ENCODE measurements at regions not wholly inside any gene's neighbourhood (a gene's known extent, or its start where the extent isn't known, plus 50 kb on each side); places are given as distances from the start of the nearest gene placed in this dataset.

DNA sequence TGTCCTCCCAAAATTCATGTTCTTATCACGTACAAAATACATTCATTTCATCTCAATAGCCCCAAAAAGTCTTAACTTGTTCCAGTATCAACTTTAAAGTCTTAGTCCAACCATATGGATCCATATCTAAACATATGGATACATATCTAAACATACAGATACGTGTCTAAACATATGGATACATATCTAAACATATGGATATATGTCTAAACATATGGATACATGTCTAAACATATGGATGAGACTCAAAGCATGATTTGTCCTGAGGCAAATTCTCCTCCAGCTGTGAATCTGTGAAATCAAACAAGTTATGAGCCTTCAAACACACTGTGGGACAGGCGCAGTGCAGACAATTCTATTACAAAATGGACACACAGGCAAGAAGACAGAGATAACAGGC, 709.0 kb downstream of the TBC1D22A start:
- DNase-seq (ENCODE audit: low spot score) = no peak

DNA sequence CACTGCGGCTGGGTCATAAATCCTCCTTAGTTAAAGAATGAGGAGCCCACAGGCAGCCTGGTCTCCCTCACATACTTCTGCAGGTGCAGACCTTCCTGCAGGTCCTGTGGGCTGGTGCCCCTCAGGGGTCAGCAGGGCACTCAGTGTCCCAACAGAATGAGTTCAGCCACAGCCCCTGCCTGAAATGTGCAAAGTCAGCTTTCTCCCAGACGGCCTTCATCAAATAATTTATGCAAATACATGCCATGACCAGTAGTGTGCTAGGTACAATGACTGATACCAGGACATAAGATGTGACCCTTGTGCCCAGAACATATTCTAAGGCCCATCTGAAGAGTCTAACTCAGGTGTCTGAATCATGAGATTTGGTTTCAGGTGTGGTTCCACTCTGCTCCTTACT, 703.4 kb downstream of the TBC1D22A start:
- DNase-seq (ENCODE audit: low spot score) = no peak

DNA sequence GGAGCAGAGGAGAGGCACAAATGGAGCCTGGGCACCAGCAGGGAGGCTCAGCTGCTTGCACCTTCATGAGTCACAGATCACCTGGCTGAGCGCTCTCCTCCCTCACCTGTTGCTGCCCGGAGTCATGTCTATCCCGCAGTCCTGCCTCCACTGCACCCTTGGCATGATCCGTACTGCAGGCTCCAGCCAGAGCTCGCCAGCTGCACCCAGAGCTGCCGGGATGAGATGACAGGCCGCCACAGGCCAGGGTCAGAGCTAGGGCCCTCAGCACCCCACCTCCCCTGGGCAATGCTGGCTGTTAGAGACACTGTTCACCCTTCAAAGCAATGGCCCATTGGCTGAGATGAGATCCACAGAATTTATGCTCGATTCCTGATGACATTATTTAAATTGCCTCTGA, 702.8 kb downstream of the TBC1D22A start:
- no peak for DNase-seq (ENCODE audit: low spot score)

DNA sequence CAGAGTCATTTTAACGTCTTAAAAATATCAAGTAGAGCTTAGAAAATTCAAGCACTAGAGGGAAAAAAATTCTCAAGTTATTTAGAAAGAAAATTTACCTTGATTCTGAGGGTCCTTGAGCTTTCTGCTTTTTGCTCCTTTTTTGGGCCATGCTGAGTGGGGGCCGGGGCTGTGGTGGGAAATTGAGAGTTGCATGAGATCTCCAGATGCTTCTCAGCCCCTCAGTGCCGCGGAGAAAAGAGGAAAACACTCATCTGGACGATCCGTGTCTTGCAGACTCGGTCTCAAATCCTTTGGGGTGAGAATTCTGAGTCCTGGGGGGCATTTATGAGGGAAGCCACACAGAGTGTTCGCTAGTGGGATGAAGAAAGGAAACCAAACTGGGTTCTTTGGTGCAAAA, 700.8 kb downstream of the TBC1D22A start:
- DNase-seq (ENCODE audit: low spot score) = no peak

DNA sequence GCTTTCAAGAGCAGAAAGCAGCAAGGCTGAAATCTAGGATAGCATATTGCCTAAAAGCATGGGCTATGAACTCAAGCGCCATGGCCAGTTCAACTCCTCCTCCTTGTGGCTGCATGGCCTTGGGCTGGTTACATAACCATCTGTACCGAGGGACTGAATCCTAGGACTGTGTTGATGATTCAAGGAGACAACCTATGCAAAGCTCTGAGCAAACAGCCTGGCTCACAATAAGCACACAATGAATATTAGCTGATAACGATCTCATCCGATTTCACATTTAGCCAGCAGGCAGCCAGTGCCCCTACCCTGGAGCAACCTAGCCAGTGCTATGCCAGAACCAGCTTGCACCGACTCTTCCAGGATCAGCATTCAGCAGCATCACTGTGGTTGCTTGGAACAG, 698.4 kb downstream of the TBC1D22A start:
- no peak for DNase-seq (ENCODE audit: low spot score)

DNA sequence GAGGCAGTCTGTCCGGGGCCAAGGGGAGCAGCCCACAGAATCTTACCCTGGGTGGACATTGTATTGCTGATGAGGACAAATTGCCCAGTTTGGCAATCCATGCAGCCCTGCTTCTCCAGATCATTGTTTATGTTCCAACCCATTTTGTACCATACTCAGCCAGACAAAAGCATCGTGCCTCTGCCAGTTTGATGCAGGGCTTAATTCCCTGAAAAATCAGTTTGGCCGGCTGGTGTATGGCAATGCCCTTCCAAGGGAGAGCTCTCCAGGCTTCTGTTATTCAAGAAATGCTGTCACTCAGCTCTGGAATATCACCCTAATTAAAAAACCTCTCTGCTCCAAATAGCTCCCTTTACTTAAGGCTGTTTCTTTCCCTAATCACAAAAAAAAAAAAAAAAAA, 697.7 kb downstream of the TBC1D22A start:
- no peak for DNase-seq (ENCODE audit: low spot score)

DNA sequence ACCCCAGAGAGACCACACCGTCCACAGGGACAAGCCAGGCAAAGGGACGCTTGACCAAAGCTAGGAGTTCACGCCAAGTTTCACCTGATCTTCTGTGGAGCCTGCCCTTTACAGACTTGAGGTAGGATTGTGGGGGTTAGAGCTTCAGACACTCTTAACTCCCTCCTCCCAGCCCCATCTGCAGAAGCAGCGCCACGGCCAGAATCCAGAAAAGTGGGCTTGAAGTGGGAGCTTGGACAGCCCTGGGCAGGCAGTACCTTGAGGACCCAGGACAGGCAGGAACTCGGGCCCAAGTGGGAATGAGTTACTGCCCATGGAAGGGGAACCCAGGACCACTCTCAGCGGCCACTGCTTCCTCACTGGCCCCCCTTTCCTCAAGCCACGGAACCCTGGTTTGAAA, 695.9 kb downstream of the TBC1D22A start:
- no peak for DNase-seq (ENCODE audit: low spot score)

DNA sequence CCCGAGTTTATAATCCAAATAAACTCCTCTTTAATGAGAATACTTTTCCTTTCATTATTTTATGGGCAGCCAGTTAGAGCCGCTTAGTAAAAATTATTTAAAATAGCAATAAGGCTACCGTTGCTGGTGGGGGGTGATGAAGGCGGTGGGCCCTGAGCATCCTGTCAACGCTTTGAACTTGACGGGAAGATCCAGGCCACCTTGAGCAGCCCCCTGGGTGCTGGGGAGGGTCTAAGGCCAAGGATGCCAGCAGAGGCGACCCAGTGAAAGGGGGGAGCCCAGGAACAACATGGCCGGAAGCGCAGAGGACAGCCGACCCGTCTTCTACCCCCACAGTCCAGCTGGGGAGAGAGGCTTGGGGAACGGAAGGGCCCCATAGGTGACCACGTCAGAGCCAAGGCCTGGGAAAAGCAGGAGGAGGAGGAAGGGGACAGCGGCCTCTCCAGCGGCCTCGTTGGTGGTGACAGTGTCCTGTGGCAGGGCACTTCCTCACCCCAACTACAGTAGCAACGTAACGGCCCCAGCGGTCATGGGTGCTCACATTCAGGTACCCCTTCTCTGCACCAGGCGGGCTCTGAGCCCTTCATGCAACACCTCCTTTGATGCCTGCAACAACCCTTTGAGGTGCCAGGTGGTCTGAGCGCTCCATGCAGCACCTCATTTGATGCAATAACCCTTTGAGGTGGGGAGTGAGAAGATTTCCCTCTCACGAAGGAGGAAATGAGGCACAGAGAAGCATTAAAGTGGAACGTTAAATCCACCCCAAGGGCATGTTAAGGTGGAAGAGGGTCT, 695.3 kb downstream of the TBC1D22A start:
- no peak for DNase-seq (ENCODE audit: low spot score)

DNA sequence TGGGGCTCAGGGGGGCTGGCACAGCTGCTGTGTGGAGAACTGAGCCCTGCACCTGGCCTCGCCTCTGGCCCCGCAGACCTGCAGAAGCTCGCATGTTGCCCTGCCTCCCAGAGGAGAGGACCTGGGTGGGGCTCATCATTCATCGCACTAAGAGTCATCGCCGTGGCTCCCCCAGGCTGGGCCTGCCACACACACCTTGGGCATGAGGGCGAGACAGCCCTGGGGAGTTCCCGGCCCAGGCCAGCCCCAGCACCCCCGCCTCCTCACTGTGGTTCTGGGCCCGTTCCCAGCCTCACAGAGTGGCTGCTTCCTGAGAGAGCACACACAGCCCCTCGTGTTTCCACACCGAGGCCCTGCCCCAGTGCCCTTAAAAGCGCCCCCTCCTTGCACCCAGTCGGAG, 694.6 kb downstream of the TBC1D22A start:
- DNase-seq (ENCODE audit: low spot score) = no peak

DNA sequence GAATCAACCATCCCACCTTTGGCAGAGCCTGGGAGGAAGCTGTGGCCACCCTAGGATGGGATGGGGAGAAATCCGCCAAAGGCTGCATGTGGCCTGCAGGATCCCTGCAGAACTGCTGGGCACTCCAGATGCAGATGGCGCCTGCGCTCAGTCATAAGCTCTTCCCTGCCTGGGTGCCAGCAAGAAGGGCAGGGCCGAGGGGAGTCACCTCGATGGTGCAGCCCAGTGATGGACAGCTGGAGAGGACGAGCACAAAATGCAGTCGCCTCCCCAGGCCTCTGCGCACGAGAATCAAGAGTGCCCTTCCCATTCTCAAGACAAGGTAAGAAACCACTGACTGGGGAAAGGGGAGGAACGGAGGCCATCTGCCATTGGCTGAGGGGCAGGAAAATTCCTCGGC, 693.6 kb downstream of the TBC1D22A start:
- DNase-seq (ENCODE audit: low spot score) = no peak

DNA sequence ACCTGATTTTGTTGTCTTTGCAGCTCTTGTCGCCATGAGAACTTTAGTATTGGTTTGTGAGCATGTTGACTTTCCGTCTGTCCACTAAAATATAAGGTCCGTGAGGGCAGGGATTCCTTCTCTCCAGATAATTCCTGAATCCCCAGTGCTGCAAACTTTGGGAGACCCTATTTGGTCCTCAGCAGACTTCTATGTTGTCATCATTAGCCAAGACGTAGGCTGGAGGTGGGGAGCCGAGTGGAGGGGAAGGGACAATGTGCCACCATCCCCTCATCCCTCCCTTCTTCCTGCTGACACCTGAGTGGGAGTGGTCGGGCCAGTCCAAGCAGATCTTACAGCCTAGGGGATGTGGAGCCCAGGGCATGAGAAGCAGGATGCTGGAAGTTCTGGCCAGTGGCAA, 690.6 kb downstream of the TBC1D22A start:
- DNase-seq (ENCODE audit: low spot score) = no peak

DNA sequence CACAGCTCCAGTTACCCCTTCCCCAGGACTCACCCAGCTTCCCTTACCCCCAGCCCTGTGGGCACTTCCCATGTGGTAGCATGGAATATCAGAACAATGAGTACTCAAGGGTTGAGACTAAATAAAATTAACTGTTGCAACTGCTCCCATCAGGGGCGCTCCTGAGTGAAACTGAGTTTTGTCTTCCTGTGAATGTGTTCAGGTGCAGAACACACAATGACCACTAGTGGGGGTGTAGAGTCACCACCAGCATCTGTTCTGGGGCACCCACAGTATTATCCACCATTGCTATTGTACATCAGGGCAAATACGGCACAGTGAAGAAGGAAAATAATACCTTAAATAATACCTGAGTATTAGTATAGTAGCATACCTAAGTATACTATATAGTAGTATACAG, 689.7 kb downstream of the TBC1D22A start:
- DNase-seq (ENCODE audit: low spot score) = peak; percentile 39

DNA sequence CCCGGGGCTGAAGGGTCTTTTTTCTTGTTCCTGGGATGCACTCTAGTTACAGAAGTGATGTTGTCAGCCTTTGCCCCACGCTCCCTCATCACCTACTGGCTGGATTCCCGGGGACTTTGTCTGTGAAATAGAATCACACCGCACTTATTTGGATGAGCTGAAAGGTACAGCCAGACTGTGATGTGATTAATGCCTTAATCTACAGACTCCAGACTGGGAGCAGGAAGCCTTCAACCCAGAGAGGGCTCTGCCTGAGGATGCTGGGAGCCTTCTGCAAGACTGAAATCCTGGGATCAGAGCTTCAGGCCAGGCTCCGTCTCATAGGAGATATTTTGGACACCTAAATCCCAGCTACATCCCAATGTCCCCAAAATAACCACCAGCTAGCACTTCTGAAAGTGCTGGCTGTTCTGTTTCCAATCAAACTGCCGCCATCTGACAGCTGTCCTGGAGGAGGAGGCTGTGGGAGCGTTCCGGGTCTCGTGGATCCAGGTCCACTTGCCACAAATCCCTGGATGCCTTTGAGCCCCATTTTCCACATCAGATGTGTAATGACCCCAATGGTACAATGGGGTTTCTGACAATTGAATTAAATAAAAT, 688.5 kb downstream of the TBC1D22A start:
- no peak for DNase-seq (ENCODE audit: low spot score)

DNA sequence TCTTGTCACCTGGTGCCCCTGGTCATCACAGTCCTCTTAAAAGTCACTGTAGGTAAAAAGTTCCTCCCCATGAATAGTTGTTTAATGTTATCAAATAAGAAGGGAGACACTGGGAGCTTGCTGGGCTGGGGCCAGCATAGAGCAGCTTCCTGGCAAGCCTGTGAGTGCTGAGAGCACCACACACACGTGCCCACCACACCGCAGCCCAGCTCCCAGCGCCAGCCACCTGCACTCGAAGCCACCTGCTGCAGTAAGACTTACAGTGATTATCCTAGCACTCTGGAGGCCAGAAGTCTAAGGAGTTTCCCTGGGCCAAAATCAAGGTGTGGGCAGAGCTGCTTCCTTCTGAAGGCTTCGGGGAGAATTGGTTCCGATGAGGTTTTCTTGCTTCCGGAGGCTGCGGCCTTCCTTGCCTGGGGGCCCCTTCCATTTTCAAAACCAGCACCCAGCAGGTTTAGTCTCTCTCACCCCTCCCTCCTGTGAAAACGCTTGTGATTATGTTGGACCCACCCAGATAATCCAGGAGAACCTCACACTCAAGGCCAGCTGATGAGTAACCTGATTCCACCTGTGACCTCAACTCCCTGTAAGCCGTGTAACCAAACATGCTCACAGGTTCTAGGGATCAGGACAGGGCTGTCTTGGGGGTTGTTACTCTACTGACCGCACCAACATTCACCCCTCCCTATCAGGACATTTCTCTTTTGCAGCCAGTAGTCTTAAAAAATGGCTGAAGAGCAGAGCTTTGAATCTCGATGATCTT, 687.2 kb downstream of the TBC1D22A start:
- no peak for DNase-seq (ENCODE audit: low spot score)

DNA sequence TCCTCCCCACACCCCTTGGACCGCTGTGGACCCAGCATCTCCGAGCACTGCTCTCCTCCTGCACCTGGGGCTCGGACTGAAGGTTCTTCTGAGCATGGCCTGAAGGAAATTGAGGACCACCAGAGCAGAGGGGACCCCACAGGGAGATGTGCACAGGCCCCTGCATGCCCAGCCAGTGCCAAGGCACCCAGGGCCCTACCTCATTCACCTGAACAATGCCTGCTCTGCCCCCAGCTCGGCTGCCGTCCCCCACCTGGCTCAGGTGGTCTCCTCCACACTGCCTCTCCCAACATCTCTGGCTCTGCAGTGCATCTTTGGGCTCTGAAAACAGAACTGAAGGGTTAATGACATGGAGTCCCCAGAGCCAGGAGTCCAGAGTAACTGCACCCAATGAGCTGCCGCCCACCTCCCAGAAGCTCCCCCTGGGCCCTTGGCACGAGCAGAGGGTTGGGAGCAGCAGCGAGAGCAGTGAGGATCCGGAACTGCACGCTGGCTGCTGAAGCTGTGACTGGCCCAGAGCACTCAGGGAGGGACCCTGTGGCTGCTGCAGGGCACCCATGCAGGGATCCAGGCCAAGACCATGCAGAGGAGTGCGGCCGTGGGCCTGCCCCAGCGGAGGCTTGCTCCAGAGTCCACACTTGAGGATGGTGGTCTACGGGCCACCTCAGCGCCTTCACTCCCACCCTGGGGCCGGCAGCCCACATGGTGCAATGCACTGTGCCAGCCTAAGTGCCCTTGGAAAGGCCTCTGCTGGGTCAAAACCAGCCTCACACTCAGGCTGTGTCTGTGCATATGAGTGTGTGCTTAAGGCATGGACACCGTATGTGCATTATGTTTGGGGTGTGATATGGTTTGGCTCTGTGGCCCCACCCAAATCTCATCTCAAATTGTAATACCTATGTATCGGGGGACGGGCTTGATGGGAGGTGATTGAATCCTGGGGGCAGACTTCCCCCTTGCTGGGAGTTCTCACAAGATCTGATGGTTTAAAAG, 686.1 kb downstream of the TBC1D22A start:
- DNase-seq (ENCODE audit: low spot score) = no peak

DNA sequence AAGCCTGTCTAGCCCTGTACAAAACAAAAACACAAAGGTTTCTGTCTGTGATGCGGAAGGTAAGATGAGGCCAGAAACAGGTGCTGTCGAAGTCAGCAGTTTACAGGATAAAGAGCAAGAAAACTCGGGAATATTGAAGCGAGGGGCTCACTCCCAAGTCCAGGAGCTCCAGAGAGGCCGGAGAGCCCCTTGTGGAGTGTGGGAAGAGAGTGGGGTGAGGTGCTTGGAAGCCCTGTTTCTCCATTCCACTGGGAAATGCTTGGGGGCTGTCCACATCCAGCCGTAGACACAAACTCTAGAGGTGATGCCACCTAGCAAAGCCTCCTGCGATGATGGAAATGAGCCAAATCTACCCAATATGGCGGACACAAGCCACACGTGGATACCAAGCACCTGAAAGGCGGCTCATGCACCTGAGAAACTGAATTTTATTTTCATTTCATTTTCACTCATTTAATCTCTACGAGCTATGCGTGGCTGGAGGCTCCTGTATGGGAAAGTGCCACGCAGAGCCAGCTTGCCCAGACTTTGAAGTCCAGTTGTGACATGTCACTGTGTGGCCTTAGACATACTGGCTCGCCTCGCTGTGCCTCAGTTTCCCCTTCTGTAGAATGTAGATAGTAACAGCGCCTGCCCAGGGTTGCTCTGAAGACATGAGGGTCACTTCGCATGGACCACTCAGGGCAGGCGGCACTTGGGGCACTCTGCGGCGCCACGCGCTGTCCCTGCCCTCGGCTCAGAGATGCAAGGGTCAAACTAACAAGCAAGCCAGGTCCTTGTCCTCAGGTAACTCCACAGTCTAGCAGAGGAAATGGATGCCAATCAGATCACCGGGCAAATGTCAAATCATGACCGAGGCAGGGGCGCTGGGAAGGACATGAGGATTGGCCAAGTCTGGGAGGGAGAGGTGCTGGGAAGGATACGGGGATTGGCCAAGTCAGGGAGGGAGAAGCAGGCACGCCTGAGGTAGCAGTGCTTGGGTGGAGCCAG, 684.7 kb downstream of the TBC1D22A start:
- no peak for DNase-seq (ENCODE audit: low spot score)

DNA sequence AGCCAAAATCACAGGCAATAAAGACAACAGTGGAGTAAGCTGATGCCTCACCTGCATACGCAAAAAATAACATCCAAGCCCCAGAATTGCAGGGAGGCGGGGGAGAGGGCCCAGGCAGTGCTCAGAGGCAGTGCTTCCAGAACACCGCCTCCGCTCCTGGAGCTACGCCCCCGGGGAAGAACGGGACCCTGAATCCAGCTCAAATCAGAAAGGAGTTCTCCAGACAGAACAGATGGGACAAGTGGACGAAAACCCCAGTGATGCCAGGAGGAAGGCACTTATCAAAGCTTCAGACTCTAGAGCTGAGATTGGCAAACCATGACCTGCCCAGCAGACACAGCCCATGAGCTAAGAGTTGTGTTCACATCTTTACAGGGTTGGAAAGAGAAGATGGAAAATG, 683.9 kb downstream of the TBC1D22A start:
- no peak for DNase-seq (ENCODE audit: low spot score)

DNA sequence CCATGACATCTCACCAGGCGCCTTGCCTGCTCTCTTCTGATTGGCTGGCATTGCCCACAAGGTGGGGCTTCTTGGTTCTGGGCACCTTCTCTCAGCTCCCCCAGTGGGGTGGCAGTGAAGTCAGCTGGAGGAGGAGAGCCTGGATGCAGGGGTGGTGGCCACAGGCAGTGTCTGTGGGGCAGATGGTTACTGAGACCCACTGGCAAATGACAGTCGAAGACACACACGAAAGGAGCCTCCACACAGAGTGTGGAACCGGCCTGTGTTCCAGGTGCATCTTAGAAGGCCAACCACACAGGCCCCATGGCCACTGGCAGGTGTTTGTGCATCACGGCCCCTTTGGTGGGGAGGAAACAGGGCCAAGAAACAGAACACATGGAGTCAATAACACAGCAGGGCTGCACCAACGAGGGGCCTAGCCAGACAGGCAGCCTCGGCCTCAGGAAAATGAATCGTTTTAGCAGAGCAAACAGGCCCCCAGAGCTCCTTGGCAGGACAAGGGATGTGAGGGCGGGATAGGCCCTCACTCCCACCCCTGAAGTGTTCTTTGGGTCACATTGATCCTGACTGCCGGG, 683.4 kb downstream of the TBC1D22A start:
- no peak for DNase-seq (ENCODE audit: low spot score)

DNA sequence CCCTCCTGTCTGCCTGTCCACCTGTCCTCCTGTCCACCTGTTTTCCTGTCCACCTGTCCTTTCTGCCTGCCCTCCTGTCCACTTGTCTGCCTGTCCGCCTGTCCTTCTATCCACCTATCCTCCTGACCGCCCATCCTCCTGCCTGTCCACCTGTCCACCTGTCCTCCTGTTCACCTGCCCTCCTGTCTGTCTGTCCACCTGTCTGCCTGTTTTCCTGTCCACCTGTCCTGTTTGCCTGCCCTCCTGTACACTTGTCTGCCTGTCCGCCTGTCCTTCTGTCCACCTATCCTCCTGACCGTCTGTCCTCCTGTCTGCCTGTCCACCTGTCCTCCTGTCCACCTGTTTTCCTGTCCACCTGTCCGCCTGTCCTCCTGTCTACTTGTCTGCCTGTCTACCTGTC, 682.8 kb downstream of the TBC1D22A start:
- DNase-seq (ENCODE audit: low spot score) = no peak

DNA sequence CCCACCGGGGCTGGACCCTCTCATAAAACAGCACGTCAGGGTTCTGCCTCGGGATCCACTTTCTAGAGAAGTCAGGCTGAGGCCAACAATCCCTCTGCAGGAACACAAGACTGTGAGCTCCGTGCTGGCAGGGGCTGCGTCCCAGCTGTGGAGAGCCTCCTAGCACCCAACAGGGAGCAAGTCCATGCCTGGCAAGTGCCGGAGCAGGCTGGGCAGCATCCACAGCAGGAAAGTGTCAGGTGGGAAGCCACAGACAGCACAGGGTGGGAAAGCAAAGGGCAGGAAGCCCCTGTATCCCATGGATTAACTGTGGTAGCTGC, 682.3 kb downstream of the TBC1D22A start:
- no peak for DNase-seq (ENCODE audit: low spot score)
